HepG2 (cell line): ENCODE measurements at regions not wholly inside any gene's neighbourhood (a gene's known extent, or its start where the extent isn't known, plus 50 kb on each side); places are given as distances from the start of the nearest gene placed in this dataset.

Source experiments
- ATAC-seq: fragments of 200-7000 bp; cut with Tn5 transposase; 3 replicates; pipeline ENCODE4 v1.9.1; 2020; ENCODE audit warnings: mild to moderate bottlenecking, moderate library complexity
- BruUV-seq: library from RNA; stranded (reverse); fragments of 400-500 nt; replicated peaks from 2 replicates; lab custom pipeline; 2021; lab: Mats Ljungman, UMichigan
- CTCF ChIA-PET: fragments of 300-600 bp; formaldehyde crosslinking; extraction: SDS; loops from one replicate; lab custom pipeline; 2021; ENCODE audit warnings: low total read pairs, inconsistent platforms, low intra/inter-chr PET ratio; lab: Yijun Ruan, JAX
- POLR2A ChIA-PET: fragments of 350-600 bp; sonication (Branson Sonifier 250); formaldehyde crosslinking; loops from one replicate; lab custom pipeline; 2020; ENCODE audit warnings: antibody characterized with exemption, inconsistent platforms; lab: Yijun Ruan, JAX
- DNase-seq: peaks from one replicate; pipeline ENCODE4 v3.0.0-alpha.2; 2015; ENCODE audit warnings: low spot score
- FAIRE-seq: peaks from 3 replicates; lab custom pipeline; 2011; peaks lifted over from hg19 to GRCh38; lab: Jason Lieb, UNC
- H2AFZ ChIP-seq: one replicate; pipeline ENCODE4 v1.6.1; 2011; ENCODE audit warnings: low read length, inconsistent platforms
- H3K27ac ChIP-seq: fragments of 300-600 bp; 3 replicates; pipeline ENCODE4 v1.8.0; 2011; ENCODE audit warnings: mixed run types, mild to moderate bottlenecking, mixed read lengths, low read length, inconsistent platforms; ENCODE audit not compliant: insufficient read depth; ENCODE audit errors: extremely low read length
- H3K27me3 ChIP-seq, 2 experiments: fragments of 200-600 bp in 1 of 2; 2 replicates in 1 of 2; 3 replicates in 1 of 2; pipeline versions ENCODE4 v1.6.0 to v1.8.0; 2011; ENCODE audit warnings: low read length in 2 of 2, mild to moderate bottlenecking in 2 of 2, moderate library complexity in 2 of 2, inconsistent platforms in 1 of 2; ENCODE audit not compliant: insufficient read depth in 2 of 2, control insufficient read depth in 1 of 2
- H3K36me3 ChIP-seq, 2 experiments: fragments of 200-600 bp in 1 of 2; replicated peaks in 1 of 2; 2 replicates in 1 of 2; 3 replicates in 1 of 2; pipeline versions ENCODE4 v1.5.1 to v1.8.0; 2011; ENCODE audit warnings: low read length in 2 of 2, inconsistent platforms in 1 of 2; ENCODE audit not compliant: insufficient read depth in 2 of 2, control insufficient read depth in 1 of 2
- H3K4me1 ChIP-seq: 2 replicates; pipeline ENCODE4 v1.5.1; 2012; ENCODE audit warnings: low read length, inconsistent platforms; ENCODE audit not compliant: insufficient read depth
- H3K4me2 ChIP-seq: 2 replicates; pipeline ENCODE4 v1.6.0; 2011; ENCODE audit warnings: low read depth, low read length, inconsistent platforms
- H3K4me3 ChIP-seq, 3 experiments: fragments of 200-600 bp in 1 of 3; sonication (generic), shearing (Covaris generic) in 1 of 3; replicated peaks in 1 of 3; 2 replicates each; pipeline ENCODE4 v1.5.1; 2011 to 2016; ENCODE audit warnings: low read length in 3 of 3, inconsistent platforms in 2 of 3, low read depth in 2 of 3, mild to moderate bottlenecking in 2 of 3, control low read depth in 1 of 3, mixed read lengths in 1 of 3; ENCODE audit not compliant: insufficient read depth in 1 of 3
- H3K79me2 ChIP-seq: one replicate; pipeline ENCODE4 v1.6.1; 2011; ENCODE audit warnings: low read length, inconsistent platforms; ENCODE audit not compliant: insufficient read depth
- H3K9ac ChIP-seq: 2 replicates; pipeline ENCODE4 v1.6.0; 2011; ENCODE audit warnings: mild to moderate bottlenecking, low read depth, low read length, inconsistent platforms; ENCODE audit not compliant: insufficient read depth
- H3K9me3 ChIP-seq: 2 replicates; pipeline ENCODE4 v1.5.1; 2012; ENCODE audit warnings: mild to moderate bottlenecking, low read length
- H4K20me1 ChIP-seq: 2 replicates; pipeline ENCODE4 v1.6.0; 2011; ENCODE audit warnings: inconsistent platforms, mild to moderate bottlenecking, low read length, moderate library complexity; ENCODE audit not compliant: insufficient read depth
- SOX5 ChIP-seq: IDR thresholded peaks from 2 replicates; pipeline ENCODE4 v1.6.1; 2016; ENCODE audit warnings: borderline replicate concordance
- ZFP90 ChIP-seq: sonication (generic); formaldehyde crosslinking; IDR thresholded peaks from 2 replicates; pipeline ENCODE4 v1.8.0; 2022; ENCODE audit warnings: missing genetic modification reagents, mild to moderate bottlenecking, inconsistent platforms, borderline replicate concordance
- ZNF615 ChIP-seq: sonication (generic); formaldehyde crosslinking; IDR thresholded peaks from 2 replicates; pipeline ENCODE4 v1.5.0; 2020; ENCODE audit warnings: mild to moderate bottlenecking, missing genetic modification reagents, borderline replicate concordance
- ZNF616 ChIP-seq: sonication (generic); formaldehyde crosslinking; IDR thresholded peaks from 2 replicates; pipeline ENCODE4 v1.5.0; 2020; ENCODE audit warnings: low read depth, mild to moderate bottlenecking, missing genetic modification reagents
- ZNF672 ChIP-seq: sonication (generic); formaldehyde crosslinking; IDR thresholded peaks from 2 replicates; pipeline ENCODE4 v1.8.1; 2022; ENCODE audit warnings: missing genetic modification reagents
- WGBS: methylation state at CpG from one replicate; pipeline ENCODE4 v1.1.6; 2017; ENCODE audit warnings: low lambda C conversion rate; 5-methylcytosine and 5-hydroxymethylcytosine counted together
- in situ Hi-C: cut with HindIII; loops from 2 replicates; pipeline ENCODE4 v1.10.0; 2017; ENCODE audit warnings: low pct_unique_long_range_greater_than_20kb; ENCODE audit not compliant: extremely low pct_ligation_motif_present
- intact Hi-C: fragments of 100-400 bp; cut with micrococcal nuclease; formaldehyde crosslinking; loops from one replicate; pipeline ENCODE4 v1.10.0; 2022; ENCODE audit not compliant: unreplicated experiment
- TF ChIP-seq, protein P1 (sequence below): sonication (generic); formaldehyde crosslinking; IDR thresholded peaks from 2 replicates; pipeline ENCODE4 v1.5.0; 2020; ENCODE audit warnings: mild to moderate bottlenecking, missing genetic modification reagents
- TF ChIP-seq, protein P2 (sequence below): sonication (generic); formaldehyde crosslinking; IDR thresholded peaks from 2 replicates; pipeline ENCODE4 v1.4.0; 2020; ENCODE audit warnings: missing genetic modification reagents

DNA sequence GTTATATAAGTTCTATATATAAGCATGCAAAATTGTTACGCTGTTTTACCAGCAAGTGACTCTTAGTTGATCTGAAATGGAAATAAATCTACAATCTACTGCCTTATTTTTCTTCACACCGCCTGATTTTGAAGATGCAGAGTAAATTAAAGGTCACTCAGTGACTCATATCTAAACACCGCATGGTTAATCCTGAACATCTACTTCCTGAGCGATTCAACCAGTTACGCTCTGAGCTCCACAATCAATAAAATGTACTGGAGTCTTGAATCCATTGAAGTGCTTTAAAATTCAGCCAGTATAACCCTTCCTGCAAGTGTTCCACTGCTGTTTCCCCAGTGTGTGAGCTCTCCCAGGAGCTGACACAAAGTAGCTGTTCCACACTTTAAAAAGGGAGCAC, 192.8 kb downstream of the SLC7A11 start:
- TF ChIP-seq ZNF672 (CRISPR knock-in tag): no peak
- TF ChIP-seq ZNF615 (CRISPR knock-in tag): no peak
- Histone ChIP-seq H4K20me1 (no peaks in the 10 kb centered on the region), H3K4me2 (no peak overlapping the region), H3K36me3 (no peaks in the 10 kb centered on the region), H3K79me2 (no peaks in the 10 kb centered on the region), H3K9me3 (no peaks in the 10 kb centered on the region), H3K27ac (no peak overlapping the region), H3K4me1 (no peaks in the 10 kb centered on the region), H3K27me3 (no peaks in the 10 kb centered on the region), H2AFZ (no peak overlapping the region), H3K4me3 (no peak overlapping the region), H3K9ac (no peak overlapping the region)
- DNase-seq: no peak
- CTCF ChIA-PET: no interaction called here
- POLR2A ChIA-PET: no interaction called here
- no peak for FAIRE-seq
- WGBS: 89% methylated on average over 5 of the region's 5 CpGs
- intact Hi-C loops: no loop called here
- in situ Hi-C loops: loop anchor here (25.0 kb wide), 1 partner anchor 463 kb away; no protein-coding TSS in a partner anchor
- no TSS peak for BruUV-seq
- ATAC-seq: no peak

DNA sequence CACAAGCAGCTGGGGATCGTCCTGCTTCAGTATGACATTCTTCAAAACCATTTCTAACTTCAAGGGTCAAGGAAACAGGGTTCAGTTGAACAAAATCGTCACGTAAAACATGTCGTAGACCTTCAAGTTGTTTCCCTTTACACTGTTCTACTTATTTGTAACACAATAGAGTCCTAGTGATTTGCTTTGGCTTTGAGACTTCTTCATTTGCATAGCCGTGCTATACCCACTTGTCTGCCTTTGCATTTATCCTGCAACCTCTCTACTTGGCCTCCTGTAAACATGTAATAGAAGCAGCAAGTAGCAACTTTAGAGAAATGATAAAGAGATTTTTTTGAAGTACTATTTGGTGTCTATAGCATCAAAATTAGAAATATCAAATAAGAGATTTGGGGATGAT, 194.9 kb downstream of the SLC7A11 start:
- ATAC-seq (no peak), FAIRE-seq (no peak), DNase-seq (no peak)
- intact Hi-C loops (no loop called here), in situ Hi-C loops (loop anchor here (25.0 kb wide), 1 partner anchor 465 kb away; no protein-coding TSS in a partner anchor)
- Histone ChIP-seq H3K27me3 (no peaks in the 10 kb centered on the region), H3K27ac (no peak overlapping the region), H2AFZ (no peak overlapping the region), H3K9me3 (no peaks in the 10 kb centered on the region), H3K4me1 (no peaks in the 10 kb centered on the region), H3K4me2 (no peak overlapping the region), H3K9ac (no peak overlapping the region), H3K79me2 (no peaks in the 10 kb centered on the region), H3K4me3 (no peak overlapping the region), H4K20me1 (no peaks in the 10 kb centered on the region), H3K36me3 (no peaks in the 10 kb centered on the region)
- no TSS peak for BruUV-seq
- CTCF ChIA-PET: no interaction called here
- TF ChIP-seq, protein P1, sequence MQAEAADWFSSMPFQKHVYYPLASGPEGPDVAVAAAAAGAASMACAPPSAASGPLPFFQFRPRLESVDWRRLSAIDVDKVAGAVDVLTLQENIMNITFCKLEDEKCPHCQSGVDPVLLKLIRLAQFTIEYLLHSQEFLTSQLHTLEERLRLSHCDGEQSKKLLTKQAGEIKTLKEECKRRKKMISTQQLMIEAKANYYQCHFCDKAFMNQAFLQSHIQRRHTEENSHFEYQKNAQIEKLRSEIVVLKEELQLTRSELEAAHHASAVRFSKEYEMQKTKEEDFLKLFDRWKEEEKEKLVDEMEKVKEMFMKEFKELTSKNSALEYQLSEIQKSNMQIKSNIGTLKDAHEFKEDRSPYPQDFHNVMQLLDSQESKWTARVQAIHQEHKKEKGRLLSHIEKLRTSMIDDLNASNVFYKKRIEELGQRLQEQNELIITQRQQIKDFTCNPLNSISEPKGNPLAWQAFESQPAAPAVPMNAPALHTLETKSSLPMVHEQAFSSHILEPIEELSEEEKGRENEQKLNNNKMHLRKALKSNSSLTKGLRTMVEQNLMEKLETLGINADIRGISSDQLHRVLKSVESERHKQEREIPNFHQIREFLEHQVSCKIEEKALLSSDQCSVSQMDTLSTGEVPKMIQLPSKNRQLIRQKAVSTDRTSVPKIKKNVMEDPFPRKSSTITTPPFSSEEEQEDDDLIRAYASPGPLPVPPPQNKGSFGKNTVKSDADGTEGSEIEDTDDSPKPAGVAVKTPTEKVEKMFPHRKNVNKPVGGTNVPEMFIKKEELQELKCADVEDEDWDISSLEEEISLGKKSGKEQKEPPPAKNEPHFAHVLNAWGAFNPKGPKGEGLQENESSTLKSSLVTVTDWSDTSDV: no peak
- TF ChIP-seq ZNF616 (CRISPR knock-in tag): no peak
- TF ChIP-seq SOX5: no peak
- no peak for TF ChIP-seq ZFP90
- TF ChIP-seq, protein P2, sequence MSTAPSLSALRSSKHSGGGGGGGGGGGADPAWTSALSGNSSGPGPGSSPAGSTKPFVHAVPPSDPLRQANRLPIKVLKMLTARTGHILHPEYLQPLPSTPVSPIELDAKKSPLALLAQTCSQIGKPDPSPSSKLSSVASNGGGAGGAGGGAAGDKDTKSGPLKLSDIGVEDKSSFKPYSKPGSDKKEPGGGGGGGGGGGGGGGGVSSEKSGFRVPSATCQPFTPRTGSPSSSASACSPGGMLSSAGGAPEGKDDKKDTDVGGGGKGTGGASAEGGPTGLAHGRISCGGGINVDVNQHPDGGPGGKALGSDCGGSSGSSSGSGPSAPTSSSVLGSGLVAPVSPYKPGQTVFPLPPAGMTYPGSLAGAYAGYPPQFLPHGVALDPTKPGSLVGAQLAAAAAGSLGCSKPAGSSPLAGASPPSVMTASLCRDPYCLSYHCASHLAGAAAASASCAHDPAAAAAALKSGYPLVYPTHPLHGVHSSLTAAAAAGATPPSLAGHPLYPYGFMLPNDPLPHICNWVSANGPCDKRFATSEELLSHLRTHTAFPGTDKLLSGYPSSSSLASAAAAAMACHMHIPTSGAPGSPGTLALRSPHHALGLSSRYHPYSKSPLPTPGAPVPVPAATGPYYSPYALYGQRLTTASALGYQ (CRISPR knock-in tag): no peak
- WGBS: 29% methylated on average over 5 of the region's 5 CpGs
- POLR2A ChIA-PET: no interaction called here
